H1 (cell line): ENCODE measurements at regions not wholly inside any gene's neighbourhood (a gene's known extent, or its start where the extent isn't known, plus 50 kb on each side); places are given as distances from the start of the nearest gene placed in this dataset.
"Not testable (repeated sequence)": the region's sequence is repeated elsewhere in the genome, so short reads cannot be mapped to it uniquely, and the experiment has no call there.

Experiments
- CTCF ChIA-PET: fragments of 300-600 bp; sonication (Branson Sonifier 250); formaldehyde crosslinking; loops from one replicate; lab custom pipeline; 2021; ENCODE audit not compliant: partially characterized antibody; lab: Charles Lee
- POLR2A ChIA-PET: fragments of 300-600 bp; sonication (Branson Sonifier 250); formaldehyde crosslinking; loops from one replicate; lab custom pipeline; 2021; ENCODE audit warnings: inconsistent platforms; ENCODE audit not compliant: partially characterized antibody; lab: Charles Lee
- DNase-seq, 2 experiments: peaks; one replicate each; pipeline versions ENCODE4 v3.0.0 to v3.0.0-alpha.2; 2010 to 2022; ENCODE audit warnings: low spot score in 2 of 2, low read depth in 1 of 2, mixed read lengths in 1 of 2
- FAIRE-seq: peaks from 2 replicates; lab custom pipeline; 2011; peaks lifted over from hg19 to GRCh38; lab: Jason Lieb, UNC
- H2AFZ ChIP-seq: 2 replicates; pipeline ENCODE4 v1.8.1; 2012; ENCODE audit warnings: low read length, inconsistent platforms
- H2AK5ac ChIP-seq: 2 replicates; pipeline ENCODE4 v1.6.1; 2013; ENCODE audit warnings: low read depth, low read length
- H2BK120ac ChIP-seq: replicated peaks from 2 replicates; pipeline ENCODE3; 2013; ENCODE audit warnings: low read depth, low read length, inconsistent platforms
- H2BK12ac ChIP-seq: 2 replicates; pipeline ENCODE4 v1.6.1; 2013; ENCODE audit warnings: low read depth, low read length
- H2BK15ac ChIP-seq: 2 replicates; pipeline ENCODE4 v1.6.1; 2013; ENCODE audit warnings: low read length
- H2BK20ac ChIP-seq: 2 replicates; pipeline ENCODE4 v1.6.1; 2013; ENCODE audit warnings: low read length
- H2BK5ac ChIP-seq: 2 replicates; pipeline ENCODE4 v1.6.1; 2013; ENCODE audit warnings: low read depth, low read length
- H3K14ac ChIP-seq: 2 replicates; pipeline ENCODE4 v1.6.1; 2013; ENCODE audit warnings: inconsistent platforms; ENCODE audit not compliant: insufficient read length
- H3K18ac ChIP-seq: 2 replicates; pipeline ENCODE4 v1.6.1; 2013; ENCODE audit warnings: low read length; ENCODE audit errors: extremely low read depth
- H3K23ac ChIP-seq: 2 replicates; pipeline ENCODE4 v1.6.1; 2013; ENCODE audit warnings: inconsistent platforms; ENCODE audit not compliant: insufficient read length
- H3K23me2 ChIP-seq: 2 replicates; pipeline ENCODE4 v1.6.1; 2013; ENCODE audit warnings: low read depth, low read length
- H3K27ac ChIP-seq: 2 replicates; pipeline ENCODE4 v1.6.1; 2011; ENCODE audit warnings: low read depth, low read length, inconsistent platforms
- H3K27me3 ChIP-seq, 4 experiments: replicated peaks in 1 of 4; 1 replicate in 1 of 4; 2 replicates in 3 of 4; pipeline versions ENCODE4 v1.6.1 to v1.8.1; 2011 to 2013; ENCODE audit warnings: low read length in 3 of 4, mild to moderate bottlenecking in 3 of 4, inconsistent platforms in 2 of 4, mixed read lengths in 2 of 4, moderate library complexity in 1 of 4; ENCODE audit not compliant: control insufficient read depth in 3 of 4, insufficient read depth in 3 of 4; ENCODE audit errors: extremely low read depth in 1 of 4
- H3K36me3 ChIP-seq, 4 experiments: 2 replicates each; pipeline versions ENCODE4 v1.6.1 to v1.8.1; 2011 to 2013; ENCODE audit warnings: mild to moderate bottlenecking in 4 of 4, low read length in 3 of 4, moderate library complexity in 2 of 4, control low read depth in 1 of 4, inconsistent platforms in 1 of 4; ENCODE audit not compliant: insufficient read depth in 4 of 4, control insufficient read depth in 2 of 4
- H3K4ac ChIP-seq: replicated peaks from 2 replicates; pipeline ENCODE3; 2013; ENCODE audit warnings: low read length, low read depth, mixed read lengths, inconsistent platforms; ENCODE audit not compliant: insufficient read length
- H3K4me1 ChIP-seq, 4 experiments: replicated peaks in 1 of 4; 1 replicate in 1 of 4; 2 replicates in 3 of 4; pipeline versions ENCODE4 v1.6.1 to v1.8.1; 2011 to 2013; ENCODE audit warnings: low read length in 3 of 4, inconsistent platforms in 2 of 4, mixed read lengths in 1 of 4; ENCODE audit not compliant: insufficient read depth in 4 of 4, control insufficient read depth in 3 of 4
- H3K4me2 ChIP-seq, 2 experiments: 2 replicates each; pipeline versions ENCODE4 v1.6.1 to v1.8.1; 2011 to 2013; ENCODE audit warnings: low read depth in 2 of 2, low read length in 2 of 2, control low read depth in 1 of 2, inconsistent platforms in 1 of 2, mild to moderate bottlenecking in 1 of 2; ENCODE audit not compliant: insufficient read depth in 1 of 2
- H3K4me3 ChIP-seq, 4 experiments: fragments of 200-600, 300-600 bp in 1 of 4; sonication (generic), shearing (Covaris generic), sonication (Bioruptor Twin) in 1 of 4; 2 replicates each; pipeline versions ENCODE4 v1.5.1 to v1.8.1; 2011 to 2016; ENCODE audit warnings: low read length in 4 of 4, low read depth in 3 of 4, control low read depth in 2 of 4, inconsistent platforms in 2 of 4, mild to moderate bottlenecking in 2 of 4, mixed read lengths in 1 of 4, moderate library complexity in 1 of 4; ENCODE audit not compliant: insufficient read depth in 2 of 4; ENCODE audit errors: extremely low read depth in 1 of 4
- H3K56ac ChIP-seq: replicated peaks from 2 replicates; pipeline ENCODE3; 2013; ENCODE audit warnings: low read depth, mild to moderate bottlenecking, mixed read lengths, low read length, inconsistent platforms; ENCODE audit not compliant: insufficient read length
- H3K79me1 ChIP-seq: 2 replicates; pipeline ENCODE4 v1.6.1; 2013; ENCODE audit warnings: low read depth, low read length, control low read depth
- H3K79me2 ChIP-seq, 2 experiments: 2 replicates each; pipeline versions ENCODE4 v1.6.1 to v1.8.1; 2012 to 2013; ENCODE audit warnings: low read length in 2 of 2, mild to moderate bottlenecking in 2 of 2, inconsistent platforms in 1 of 2; ENCODE audit not compliant: insufficient read depth in 2 of 2, control insufficient read depth in 1 of 2
- H3K9ac ChIP-seq, 4 experiments: replicated peaks in 1 of 4; 1 replicate in 1 of 4; 2 replicates in 3 of 4; pipeline versions ENCODE4 v1.6.1 to v1.8.1; 2011 to 2013; ENCODE audit warnings: low read depth in 3 of 4, low read length in 3 of 4, control low read depth in 2 of 4, mild to moderate bottlenecking in 2 of 4, moderate library complexity in 2 of 4, inconsistent platforms in 1 of 4; ENCODE audit errors: extremely low read depth in 1 of 4
- H3K9me3 ChIP-seq, 2 experiments: 2 replicates each; pipeline versions ENCODE4 v1.6.1 to v1.8.1; 2012 to 2013; ENCODE audit warnings: mild to moderate bottlenecking in 2 of 2, moderate library complexity in 2 of 2, control low read depth in 1 of 2, inconsistent platforms in 1 of 2, low read depth in 1 of 2, low read length in 1 of 2, mixed read lengths in 1 of 2; ENCODE audit not compliant: insufficient read depth in 2 of 2
- H4K20me1 ChIP-seq, 2 experiments: replicated peaks in 1 of 2; 2 replicates each; pipeline versions ENCODE3 to v1.8.1; 2011 to 2013; ENCODE audit warnings: inconsistent platforms in 2 of 2, low read length in 2 of 2, mild to moderate bottlenecking in 1 of 2; ENCODE audit not compliant: insufficient read depth in 2 of 2, control insufficient read depth in 1 of 2
- H4K5ac ChIP-seq: 2 replicates; pipeline ENCODE4 v1.6.1; 2013; ENCODE audit warnings: low read length, low read depth, mixed read lengths, inconsistent platforms; ENCODE audit not compliant: insufficient read length
- H4K8ac ChIP-seq: 2 replicates; pipeline ENCODE4 v1.8.0; 2013; ENCODE audit warnings: mild to moderate bottlenecking, moderate library complexity, low read length, inconsistent platforms; ENCODE audit not compliant: insufficient read depth; ENCODE audit errors: extremely low read depth
- H4K91ac ChIP-seq: replicated peaks from 2 replicates; pipeline ENCODE3; 2013; ENCODE audit warnings: low read length, mixed read lengths, inconsistent platforms; ENCODE audit not compliant: insufficient read length
- KDM4A ChIP-seq: IDR thresholded peaks from one replicate; pipeline ENCODE4 v1.7.1; 2012; ENCODE audit warnings: low read depth, mild to moderate bottlenecking, moderate library complexity, low read length, inconsistent platforms; ENCODE audit not compliant: severe bottlenecking
- KDM5A ChIP-seq: fragments of 200-600 bp; IDR thresholded peaks from 2 replicates; pipeline ENCODE4 v1.7.1; 2012; ENCODE audit warnings: mild to moderate bottlenecking, low read length, inconsistent platforms, mixed read lengths
- SIX5 ChIP-seq: IDR thresholded peaks from 2 replicates; pipeline ENCODE4 v1.6.1; 2011; ENCODE audit warnings: mild to moderate bottlenecking, low read depth, low read length
- TCF12 ChIP-seq: IDR thresholded peaks from 2 replicates; pipeline ENCODE4 v1.6.1; 2011; ENCODE audit warnings: low read depth, mild to moderate bottlenecking, low read length

- TF ChIP-seq KDM5A (no peak), TCF12 (no peak), SIX5 (no peak), KDM4A (no peak)
These were observed 295.9 kb upstream of the FOXK1 start (continued) for GRCh38 chr7:4386190-4386589.

DNA sequence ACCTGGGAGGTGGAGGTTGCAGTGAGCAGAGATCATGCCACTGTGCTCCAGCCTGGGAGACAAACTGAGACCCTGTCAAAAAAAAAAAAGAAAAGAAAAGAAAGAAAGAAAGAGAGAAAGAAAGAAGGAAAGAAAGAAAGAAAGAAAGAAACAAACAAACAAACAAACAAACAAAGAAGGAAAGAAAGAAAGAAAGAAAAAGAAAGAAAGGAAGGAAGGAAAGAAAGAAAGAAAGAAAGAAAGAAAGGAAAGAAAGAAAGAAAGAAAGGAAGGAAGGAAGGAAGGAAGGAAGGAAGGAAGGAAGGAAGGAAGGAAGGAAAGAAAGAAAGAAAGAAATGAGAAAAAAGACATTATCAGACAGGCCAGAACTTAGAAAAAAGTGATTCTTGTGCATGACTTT is 291.0 kb upstream of the FOXK1 start:
- H4K5ac ChIP-seq, H4K91ac ChIP-seq, H3K4me1 ChIP-seq, H3K27me3 ChIP-seq, H2BK5ac ChIP-seq, FAIRE-seq, H2BK120ac ChIP-seq, H4K20me1 ChIP-seq, H4K8ac ChIP-seq, H3K4me3 ChIP-seq, H3K79me1 ChIP-seq, H3K14ac ChIP-seq, H2BK15ac ChIP-seq, H3K79me2 ChIP-seq, DNase-seq, H2BK12ac ChIP-seq, H2BK20ac ChIP-seq, H3K56ac ChIP-seq, POLR2A ChIA-PET, H3K23me2 ChIP-seq, H3K4me2 ChIP-seq, H3K18ac ChIP-seq, H2AK5ac ChIP-seq, H3K23ac ChIP-seq, H2AFZ ChIP-seq, H3K4ac ChIP-seq, H3K27ac ChIP-seq, H3K9ac ChIP-seq, H3K36me3 ChIP-seq: not testable (repeated sequence)
- H3K9me3 ChIP-seq, result peaks cover 17 to 47% of the 10 kb centered on the region in 2 experiments
- CTCF ChIA-PET, result interaction anchor here (0.6 kb wide), 1 partner anchor 68 kb away, joined by 4 read pairs; no protein-coding TSS in a partner anchor
